Suprapubic skin (tissue), 3 donors: ENCODE measurements at regions not wholly inside any gene's neighbourhood (a gene's known extent, or its start where the extent isn't known, plus 50 kb on each side); places are given as distances from the start of the nearest gene placed in this dataset.

Experiments used
- CTCF ChIP-seq, 2 donors: fragments of 200-600 bp in 1 of 2; fragments of 450-650 bp in 1 of 2; sonication (generic) in 1 of 2; IDR thresholded peaks; one replicate each; pipeline ENCODE4 v1.5.1; 2016 to 2019; ENCODE audit warnings: antibody characterized with exemption in 2 of 2, mild to moderate bottlenecking in 1 of 2, moderate library complexity in 1 of 2
- EP300 ChIP-seq: sonication (generic); formaldehyde crosslinking; IDR thresholded peaks from one replicate; pipeline ENCODE4 v1.6.1; 2017; ENCODE audit warnings: antibody characterized with exemption

GRCh38 chr1:58041621-58042020, 504.9 kb downstream of the OMA1 start:
- no peak for TF ChIP-seq EP300
- TF ChIP-seq CTCF (IDR thresholded peaks at IDR 0.05) = no peak
